HepG2 (cell line): ENCODE measurements at regions not wholly inside any gene's neighbourhood (a gene's known extent, or its start where the extent isn't known, plus 50 kb on each side); places are given as distances from the start of the nearest gene placed in this dataset.

Experiments used
- ATAC-seq: fragments of 200-7000 bp; cut with Tn5 transposase; 3 replicates; pipeline ENCODE4 v1.9.1; 2020; ENCODE audit warnings: mild to moderate bottlenecking, moderate library complexity
- BruUV-seq: library from RNA; stranded (reverse); fragments of 400-500 nt; replicated peaks from 2 replicates; lab custom pipeline; 2021; lab: Mats Ljungman, UMichigan
- CTCF ChIA-PET: fragments of 300-600 bp; formaldehyde crosslinking; extraction: SDS; loops from one replicate; lab custom pipeline; 2021; ENCODE audit warnings: low total read pairs, inconsistent platforms, low intra/inter-chr PET ratio; lab: Yijun Ruan, JAX
- POLR2A ChIA-PET: fragments of 350-600 bp; sonication (Branson Sonifier 250); formaldehyde crosslinking; loops from one replicate; lab custom pipeline; 2020; ENCODE audit warnings: antibody characterized with exemption, inconsistent platforms; lab: Yijun Ruan, JAX
- DNase-seq: peaks from one replicate; pipeline ENCODE4 v3.0.0-alpha.2; 2015; ENCODE audit warnings: low spot score
- FAIRE-seq: peaks from 3 replicates; lab custom pipeline; 2011; peaks lifted over from hg19 to GRCh38; lab: Jason Lieb, UNC
- H2AFZ ChIP-seq: one replicate; pipeline ENCODE4 v1.6.1; 2011; ENCODE audit warnings: low read length, inconsistent platforms
- H3K27ac ChIP-seq: fragments of 300-600 bp; 3 replicates; pipeline ENCODE4 v1.8.0; 2011; ENCODE audit warnings: mixed run types, mild to moderate bottlenecking, mixed read lengths, low read length, inconsistent platforms; ENCODE audit not compliant: insufficient read depth; ENCODE audit errors: extremely low read length
- H3K27me3 ChIP-seq, 2 experiments: fragments of 200-600 bp in 1 of 2; 2 replicates in 1 of 2; 3 replicates in 1 of 2; pipeline versions ENCODE4 v1.6.0 to v1.8.0; 2011; ENCODE audit warnings: low read length in 2 of 2, mild to moderate bottlenecking in 2 of 2, moderate library complexity in 2 of 2, inconsistent platforms in 1 of 2; ENCODE audit not compliant: insufficient read depth in 2 of 2, control insufficient read depth in 1 of 2
- H3K36me3 ChIP-seq, 2 experiments: fragments of 200-600 bp in 1 of 2; replicated peaks in 1 of 2; 2 replicates in 1 of 2; 3 replicates in 1 of 2; pipeline versions ENCODE4 v1.5.1 to v1.8.0; 2011; ENCODE audit warnings: low read length in 2 of 2, inconsistent platforms in 1 of 2; ENCODE audit not compliant: insufficient read depth in 2 of 2, control insufficient read depth in 1 of 2
- H3K4me1 ChIP-seq: 2 replicates; pipeline ENCODE4 v1.5.1; 2012; ENCODE audit warnings: low read length, inconsistent platforms; ENCODE audit not compliant: insufficient read depth
- H3K4me2 ChIP-seq: 2 replicates; pipeline ENCODE4 v1.6.0; 2011; ENCODE audit warnings: low read depth, low read length, inconsistent platforms
- H3K4me3 ChIP-seq, 3 experiments: fragments of 200-600 bp in 1 of 3; sonication (generic), shearing (Covaris generic) in 1 of 3; replicated peaks in 1 of 3; 2 replicates each; pipeline ENCODE4 v1.5.1; 2011 to 2016; ENCODE audit warnings: low read length in 3 of 3, inconsistent platforms in 2 of 3, low read depth in 2 of 3, mild to moderate bottlenecking in 2 of 3, control low read depth in 1 of 3, mixed read lengths in 1 of 3; ENCODE audit not compliant: insufficient read depth in 1 of 3
- H3K79me2 ChIP-seq: one replicate; pipeline ENCODE4 v1.6.1; 2011; ENCODE audit warnings: low read length, inconsistent platforms; ENCODE audit not compliant: insufficient read depth
- H3K9ac ChIP-seq: 2 replicates; pipeline ENCODE4 v1.6.0; 2011; ENCODE audit warnings: mild to moderate bottlenecking, low read depth, low read length, inconsistent platforms; ENCODE audit not compliant: insufficient read depth
- H3K9me3 ChIP-seq: 2 replicates; pipeline ENCODE4 v1.5.1; 2012; ENCODE audit warnings: mild to moderate bottlenecking, low read length
- H4K20me1 ChIP-seq: 2 replicates; pipeline ENCODE4 v1.6.0; 2011; ENCODE audit warnings: inconsistent platforms, mild to moderate bottlenecking, low read length, moderate library complexity; ENCODE audit not compliant: insufficient read depth
- AGO2 ChIP-seq: fragments of 200-400 bp; formaldehyde crosslinking; optimal IDR thresholded peaks from 2 replicates; pipeline ENCODE3; 2017; ENCODE audit warnings: mild to moderate bottlenecking, low read depth, low read length, moderate library complexity
- SMAD9 ChIP-seq: sonication (generic); formaldehyde crosslinking; IDR thresholded peaks from 2 replicates; pipeline ENCODE4 v1.5.1; 2020; ENCODE audit warnings: mild to moderate bottlenecking, missing genetic modification reagents
- SMYD3 ChIP-seq: sonication (generic); formaldehyde crosslinking; IDR thresholded peaks from 2 replicates; pipeline ENCODE4 v1.8.1; 2023; ENCODE audit warnings: mild to moderate bottlenecking, missing genetic modification reagents
- TFDP2 ChIP-seq: sonication (generic); formaldehyde crosslinking; IDR thresholded peaks from 2 replicates; pipeline ENCODE4 v1.4.0; 2020; ENCODE audit warnings: missing genetic modification reagents
- ZBTB7B ChIP-seq: sonication (generic); formaldehyde crosslinking; IDR thresholded peaks from 2 replicates; pipeline ENCODE4 v1.4.0; 2020; ENCODE audit warnings: missing genetic modification reagents
- ZNF512 ChIP-seq: sonication (generic); formaldehyde crosslinking; IDR thresholded peaks from 2 replicates; pipeline ENCODE4 v1.4.0; 2020; ENCODE audit warnings: mild to moderate bottlenecking, missing genetic modification reagents
- ZNF564 ChIP-seq: sonication (generic); formaldehyde crosslinking; IDR thresholded peaks from 2 replicates; pipeline ENCODE4 v1.8.1; 2023; ENCODE audit warnings: mild to moderate bottlenecking, missing genetic modification reagents
- ZNF589 ChIP-seq: sonication (generic); formaldehyde crosslinking; conservative IDR thresholded peaks from 2 replicates; pipeline ENCODE4 v1.8.0; 2022; ENCODE audit warnings: mild to moderate bottlenecking, moderate library complexity, missing genetic modification reagents
- ZNF687 ChIP-seq: sonication (generic); formaldehyde crosslinking; IDR thresholded peaks from 2 replicates; pipeline ENCODE4 v1.5.1; 2020; ENCODE audit warnings: mild to moderate bottlenecking, missing genetic modification reagents, moderate library complexity
- WGBS: methylation state at CpG from one replicate; pipeline ENCODE4 v1.1.6; 2017; ENCODE audit warnings: low lambda C conversion rate; 5-methylcytosine and 5-hydroxymethylcytosine counted together
- in situ Hi-C: cut with HindIII; loops from 2 replicates; pipeline ENCODE4 v1.10.0; 2017; ENCODE audit warnings: low pct_unique_long_range_greater_than_20kb; ENCODE audit not compliant: extremely low pct_ligation_motif_present
- intact Hi-C: fragments of 100-400 bp; cut with micrococcal nuclease; formaldehyde crosslinking; loops from one replicate; pipeline ENCODE4 v1.10.0; 2022; ENCODE audit not compliant: unreplicated experiment

GRCh38 chr2:126817172-126817571 lies 81.5 kb upstream of the TEX51 start:
- H3K9ac ChIP-seq = no peak overlapping the region
- no peaks in the 10 kb centered on the region for H3K4me1 ChIP-seq
- TF ChIP-seq SMYD3 = no peak
- no peak for TF ChIP-seq ZNF687 (CRISPR knock-in tag)
- no peak for TF ChIP-seq SMAD9 (CRISPR knock-in tag)
- no peak for TF ChIP-seq ZNF564 (CRISPR knock-in tag)
- ChIA-PET POLR2A (no interaction called here), CTCF (no interaction called here)
- intact Hi-C loops = no loop called here
- ATAC-seq = no peak
- no peak overlapping the region for H3K27ac ChIP-seq
- 6% methylated on average over 3 of the region's 3 CpGs for WGBS
- H3K4me2 ChIP-seq = no peak overlapping the region
- H2AFZ ChIP-seq = no peak overlapping the region
- peaks cover 0 to 19% of the 10 kb centered on the region in 2 experiments; a peak in 1 of 5 replicates for H3K27me3 ChIP-seq
- no TSS peak for BruUV-seq
- in situ Hi-C loops = no loop called here
- H3K36me3 ChIP-seq = no peaks in the 10 kb centered on the region
- H3K4me3 ChIP-seq = no peak overlapping the region
- no peaks in the 10 kb centered on the region for H3K79me2 ChIP-seq
- no peaks in the 10 kb centered on the region for H3K9me3 ChIP-seq
- FAIRE-seq = no peak
- no peaks in the 10 kb centered on the region for H4K20me1 ChIP-seq
- DNase-seq = no peak

GRCh38 chr2:126822115-126822514 lies 76.6 kb upstream of the TEX51 start:
- H3K9ac ChIP-seq = no peak overlapping the region
- BruUV-seq = no TSS peak
- H4K20me1 ChIP-seq = no peaks in the 10 kb centered on the region
- in situ Hi-C loops (no loop called here), intact Hi-C loops (no loop called here)
- no peak for FAIRE-seq
- 28% methylated on average over 8 of the region's 8 CpGs for WGBS
- no peak for DNase-seq
- H2AFZ ChIP-seq = no peak overlapping the region
- no peak overlapping the region for H3K4me2 ChIP-seq
- no peaks in the 10 kb centered on the region for H3K4me1 ChIP-seq
- H3K27me3 ChIP-seq = peaks cover 2 to 27% of the 10 kb centered on the region in 2 experiments; a peak in 3 of 5 replicates
- no peaks in the 10 kb centered on the region for H3K9me3 ChIP-seq
- no peak overlapping the region for H3K27ac ChIP-seq
- no peaks in the 10 kb centered on the region for H3K36me3 ChIP-seq
- H3K4me3 ChIP-seq = no peak overlapping the region
- ChIA-PET CTCF (no interaction called here), POLR2A (no interaction called here)
- ATAC-seq = no peak
- no peaks in the 10 kb centered on the region for H3K79me2 ChIP-seq
- TF ChIP-seq AGO2 (no peak), ZBTB7B (no peak), ZNF512 (CRISPR knock-in tag) (no peak), TFDP2 (CRISPR knock-in tag) (no peak), ZNF589 (no peak)
